HL-60 (cell line): ENCODE measurements at regions not wholly inside any gene's neighbourhood (a gene's known extent, or its start where the extent isn't known, plus 50 kb on each side); places are given as distances from the start of the nearest gene placed in this dataset.

ENCODE experiments used
- DNase-seq, 2 experiments: peaks; one replicate each; pipeline ENCODE4 v3.0.0-alpha.2; 2010 to 2020; ENCODE audit warnings: low read depth in 1 of 2, low spot score in 1 of 2
- H3K27ac ChIP-seq: fragments of 250-450 bp; sonication (Bioruptor Pico); replicated peaks from 2 replicates; pipeline ENCODE4 v1.5.1; 2020; ENCODE audit warnings: mild to moderate bottlenecking, moderate library complexity
- H3K27me3 ChIP-seq: fragments of 250-450 bp; sonication (Bioruptor Pico); 2 replicates; pipeline ENCODE4 v1.5.1; 2021; ENCODE audit warnings: mild to moderate bottlenecking, moderate library complexity; ENCODE audit not compliant: insufficient read depth, poor library complexity, severe bottlenecking
- H3K4me3 ChIP-seq: replicated peaks from 2 replicates; pipeline ENCODE4 v1.5.1; 2011; ENCODE audit warnings: mild to moderate bottlenecking, control low read depth, low read length; ENCODE audit not compliant: insufficient read depth
- CTCF ChIP-seq: IDR thresholded peaks from one replicate; pipeline ENCODE4 v1.5.1; 2011; ENCODE audit warnings: low read length, control low read depth, inconsistent platforms; ENCODE audit not compliant: insufficient read depth
- GABPA ChIP-seq: IDR thresholded peaks from 2 replicates; pipeline ENCODE4 v1.6.1; 2012; ENCODE audit warnings: low read depth
- POLR2AphosphoS5 ChIP-seq: IDR thresholded peaks from 2 replicates; pipeline ENCODE4 v1.6.1; 2012; ENCODE audit warnings: low read depth
- REST ChIP-seq: IDR thresholded peaks from 2 replicates; pipeline ENCODE4 v1.6.1; 2012; ENCODE audit warnings: low read depth; ENCODE audit not compliant: insufficient replicate concordance
- SPI1 ChIP-seq: IDR thresholded peaks from 2 replicates; pipeline ENCODE4 v1.6.1; 2012; ENCODE audit warnings: low read depth, mild to moderate bottlenecking, borderline replicate concordance

GRCh38 chr2:120444691-120445240 is 98.8 kb downstream of the INHBB start:
- Histone ChIP-seq H3K4me3 (no peak overlapping the region), H3K27me3 (peaks cover 29% of the 10 kb centered on the region), H3K27ac (no peak overlapping the region)
- TF ChIP-seq POLR2AphosphoS5 (no peak), CTCF (no peak), REST (no peak), SPI1 (no peak), GABPA (no peak)
- no peak for DNase-seq

GRCh38 chr2:120445449-120446143 is 99.7 kb downstream of the INHBB start:
- no peak overlapping the region for H3K4me3 ChIP-seq
- H3K27me3 ChIP-seq: peaks cover 29% of the 10 kb centered on the region
- no peak overlapping the region for H3K27ac ChIP-seq
- no peak for TF ChIP-seq GABPA
- TF ChIP-seq SPI1: no peak
- TF ChIP-seq REST: no peak
- TF ChIP-seq POLR2AphosphoS5: no peak
- no peak for TF ChIP-seq CTCF
- no peak for DNase-seq

- no peak overlapping the region for H3K4me3 ChIP-seq
- no peak overlapping the region for H3K27ac ChIP-seq
- TF ChIP-seq GABPA (no peak), REST (no peak), CTCF (no peak), SPI1 (no peak), POLR2AphosphoS5 (no peak)
- no peak for DNase-seq
- H3K27me3 ChIP-seq: peaks cover 23% of the 10 kb centered on the region
These were observed 100.5 kb downstream of the INHBB start for GRCh38 chr2:120446236-120447126.
